Spleen (tissue), 3 donors: ENCODE measurements at regions not wholly inside any gene's neighbourhood (a gene's known extent, or its start where the extent isn't known, plus 50 kb on each side); places are given as distances from the start of the nearest gene placed in this dataset.

Source experiments
- POLR2A ChIP-seq, 3 donors: fragments of 450-650 bp; IDR thresholded peaks; one replicate each; pipeline ENCODE4 v1.5.1; 2017; ENCODE audit warnings: antibody characterized with exemption in 3 of 3, mild to moderate bottlenecking in 1 of 3
- POLR2AphosphoS5 ChIP-seq, 3 donors: sonication (generic); formaldehyde crosslinking; IDR thresholded peaks; one replicate each; pipeline ENCODE4 v1.5.1; 2017; ENCODE audit warnings: antibody characterized with exemption in 3 of 3

GRCh38 chr5:24065779-24066178, 558.4 kb downstream of the PRDM9 start:
- no peak for TF ChIP-seq POLR2AphosphoS5 (IDR thresholded peaks at IDR 0.05)
- TF ChIP-seq POLR2A (IDR thresholded peaks at IDR 0.05): no peak
